ENCODE measurements at regions not wholly inside any gene's neighbourhood (a gene's known extent, or its start where the extent isn't known, plus 50 kb on each side); places are given as distances from the start of the nearest gene placed in this dataset.
A peak's percentile ranks its signal among the peaks of the same experiment; 100 is the strongest.

GRCh38 chr6:84498905-84499304, 265.5 kb downstream of the TBX18 start:
- no peak overlapping the region for H3K9ac ChIP-seq (ENCODE audit: insufficient read depth, low read depth, low read length)
- no peaks in the 10 kb centered on the region for H3K79me2 ChIP-seq (ENCODE audit: insufficient read depth, low read length)
- CTCF ChIA-PET (ENCODE audit: low intra/inter-chr PET ratio, low total read pairs) = no interaction called here
- peaks cover 20% of the 10 kb centered on the region; the same call in 1 of the 2 replicates for H3K9me3 ChIP-seq (ENCODE audit: low read length)
- TF ChIP-seq ZNF460 (CRISPR knock-in tag; IDR thresholded peaks at IDR 0.05; ENCODE audit: borderline replicate concordance) (no peak), ZNF225 (CRISPR knock-in tag; IDR thresholded peaks at IDR 0.05) (no peak), KAT7 (CRISPR knock-in tag; IDR thresholded peaks at IDR 0.05; ENCODE audit: borderline replicate concordance) (no peak), MNT (IDR thresholded peaks at IDR 0.05) (peak; percentile 60; the same call in 1 of the 2 replicates), TSC22D2 (CRISPR knock-in tag; IDR thresholded peaks at IDR 0.05; ENCODE audit: borderline replicate concordance) (no peak), MYPOP (CRISPR knock-in tag; IDR thresholded peaks at IDR 0.05) (no peak)
- POLR2A ChIA-PET = no interaction called here
- no CpG with 5 or more reads among the region's 2 CpGs for WGBS (ENCODE audit: low lambda C conversion rate)
- no peak overlapping the region for H2AFZ ChIP-seq (ENCODE audit: low read length)
- no peaks in the 10 kb centered on the region for H3K36me3 ChIP-seq (replicated peaks in 1 of 2; ENCODE audit: control insufficient read depth in 1 of 2, insufficient read depth in 2 of 2, low read length in 2 of 2)
- FAIRE-seq (no peak), DNase-seq (ENCODE audit: low spot score) (no peak), ATAC-seq (no peak)
- no peak overlapping the region for H3K27ac ChIP-seq (ENCODE audit: extremely low read length, insufficient read depth, low read length)
- H3K4me2 ChIP-seq (ENCODE audit: low read depth, low read length) = no peak overlapping the region
- H3K4me1 ChIP-seq (ENCODE audit: insufficient read depth, low read length) = no peaks in the 10 kb centered on the region
- H3K4me3 ChIP-seq (replicated peaks in 1 of 3; ENCODE audit: insufficient read depth in 1 of 3, low read depth in 2 of 3, low read length in 3 of 3) = no peak overlapping the region
- H3K27me3 ChIP-seq (ENCODE audit: control insufficient read depth in 1 of 2, insufficient read depth in 2 of 2, low read length in 2 of 2) = no peaks in the 10 kb centered on the region
- BruUV-seq (replicated peaks) = no TSS peak
- intact Hi-C loops (cut with micrococcal nuclease; ENCODE audit: unreplicated experiment) = no loop called here
- H4K20me1 ChIP-seq (ENCODE audit: insufficient read depth, low read length) = no peaks in the 10 kb centered on the region
- in situ Hi-C loops (cut with HindIII; ENCODE audit: extremely low pct_ligation_motif_present, low pct_unique_long_range_greater_than_20kb) = no loop called here
